T-helper 17 cell (primary cell): ENCODE measurements at regions not wholly inside any gene's neighbourhood (a gene's known extent, or its start where the extent isn't known, plus 50 kb on each side); places are given as distances from the start of the nearest gene placed in this dataset.

ENCODE experiments used
- ATAC-seq: fragments of 150-1000 bp; cut with Tn5 transposase; 2 replicates; pipeline ENCODE4 v1.10.0; 2021; ENCODE audit warnings: mild to moderate bottlenecking, moderate library complexity
- DNase-seq, 3 donors: peaks; one replicate each; pipeline versions ENCODE4 v3.0.0 to v3.0.0-alpha.2; 2020 to 2021
- H3K9me3 ChIP-seq: one replicate; pipeline ENCODE4 v1.7.0; 2013; ENCODE audit warnings: low read length, mild to moderate bottlenecking; ENCODE audit not compliant: control insufficient read depth, poor library complexity, severe bottlenecking
- H3K27ac Mint-ChIP-seq: one replicate; pipeline ENCODE4 v1.8.0; 2022; ENCODE audit warnings: mild to moderate bottlenecking, moderate library complexity, mixed read lengths
- H3K27me3 Mint-ChIP-seq: one replicate; pipeline ENCODE4 v1.8.0; 2022; ENCODE audit warnings: mixed read lengths
- H3K36me3 Mint-ChIP-seq: one replicate; pipeline ENCODE4 v1.8.0; 2022; ENCODE audit warnings: low read depth, mixed read lengths
- H3K4me1 Mint-ChIP-seq: one replicate; pipeline ENCODE4 v1.8.0; 2022; ENCODE audit warnings: mild to moderate bottlenecking, mixed read lengths
- H3K4me3 Mint-ChIP-seq: one replicate; pipeline ENCODE4 v1.8.0; 2022; ENCODE audit warnings: mild to moderate bottlenecking, moderate library complexity, mixed read lengths

- Mint-ChIP-seq H3K36me3 (no peaks in the 10 kb centered on the region), H3K27me3 (no peaks in the 10 kb centered on the region), H3K4me1 (peaks cover 39% of the 10 kb centered on the region), H3K27ac (peak overlapping the region; percentile 41), H3K4me3 (no peak overlapping the region)
- DNase-seq (no peak), ATAC-seq (no peak)
- H3K9me3 ChIP-seq, result peaks cover 3% of the 10 kb centered on the region
Observed at GRCh38 chr13:99027661-99028425, 50.0 kb upstream of the DOCK9 start.

DNA sequence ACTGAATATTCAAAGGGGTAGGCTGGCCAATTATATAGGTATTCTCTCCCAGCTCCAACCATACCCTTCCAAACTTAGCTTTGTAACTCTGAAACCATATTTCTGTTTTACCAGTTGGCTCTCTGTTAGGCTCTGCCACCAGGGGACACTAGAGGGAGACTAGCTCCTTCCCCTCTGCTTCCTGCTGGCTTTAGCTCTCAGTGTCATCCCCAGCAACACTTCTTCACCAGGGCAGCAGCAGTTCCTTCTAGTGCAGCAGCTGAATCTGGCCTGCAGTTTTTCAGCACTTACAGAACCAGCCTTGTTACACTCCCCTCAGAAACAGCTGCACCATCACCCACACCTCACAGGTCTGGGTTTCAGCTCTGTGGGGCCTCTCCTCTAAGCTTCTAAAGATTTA, 51.0 kb upstream of the DOCK9 start:
- ATAC-seq (peak; percentile 87), DNase-seq (peak in 1 of 3 donors; percentile 14)
- Mint-ChIP-seq H3K4me1 (peaks cover 38% of the 10 kb centered on the region), H3K36me3 (no peaks in the 10 kb centered on the region), H3K4me3 (no peak overlapping the region), H3K27me3 (no peaks in the 10 kb centered on the region), H3K27ac (peak overlapping the region; percentile 24)
- peaks cover 3% of the 10 kb centered on the region for H3K9me3 ChIP-seq

DNA sequence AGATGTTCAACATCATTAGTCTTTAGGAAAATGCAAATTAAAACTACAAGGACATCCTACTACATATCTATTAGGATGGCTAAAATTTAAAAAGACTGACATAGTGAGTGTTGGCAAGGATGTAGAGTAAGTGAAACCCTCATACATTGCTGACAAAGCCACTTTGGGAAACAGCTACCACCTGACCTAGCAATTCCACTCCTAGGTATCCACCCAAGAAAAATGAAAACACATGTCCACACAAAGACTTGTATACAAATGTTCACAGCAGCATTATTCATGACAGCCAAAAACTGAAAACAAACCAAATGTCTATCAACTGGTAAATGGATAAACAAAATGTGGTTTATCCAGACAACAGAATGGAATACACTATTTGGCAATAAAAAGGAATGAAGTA, 51.7 kb upstream of the DOCK9 start:
- no peak overlapping the region for H3K4me3 Mint-ChIP-seq
- no peaks in the 10 kb centered on the region for H3K27me3 Mint-ChIP-seq
- H3K36me3 Mint-ChIP-seq, result no peaks in the 10 kb centered on the region
- peaks cover 34% of the 10 kb centered on the region for H3K4me1 Mint-ChIP-seq
- DNase-seq, result no peak
- ATAC-seq, result no peak
- peaks cover 3% of the 10 kb centered on the region for H3K9me3 ChIP-seq
- H3K27ac Mint-ChIP-seq, result no peak overlapping the region

DNA sequence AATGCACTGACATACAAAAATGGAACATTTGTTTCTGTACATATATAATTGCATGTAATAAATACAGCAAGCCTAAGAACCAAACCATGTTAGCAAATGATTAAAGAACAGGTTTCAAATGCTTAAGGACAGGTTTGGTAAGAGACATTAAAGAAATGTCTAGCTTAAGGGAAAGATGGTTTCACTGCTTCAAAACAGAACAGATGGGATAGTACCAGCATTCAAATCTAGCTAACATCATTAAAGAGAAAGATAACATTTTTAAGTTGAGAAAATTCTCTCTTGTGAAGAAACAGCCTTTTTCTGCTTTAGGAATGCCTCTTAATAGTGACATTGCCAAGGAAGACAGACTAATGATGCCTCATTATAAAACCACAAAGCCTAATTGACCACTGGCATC, 52.5 kb upstream of the DOCK9 start:
- peaks cover 3% of the 10 kb centered on the region for H3K9me3 ChIP-seq
- peaks cover 29% of the 10 kb centered on the region for H3K4me1 Mint-ChIP-seq
- no peak overlapping the region for H3K27ac Mint-ChIP-seq
- no peaks in the 10 kb centered on the region for H3K27me3 Mint-ChIP-seq
- no peak overlapping the region for H3K4me3 Mint-ChIP-seq
- no peak for ATAC-seq
- H3K36me3 Mint-ChIP-seq, result no peaks in the 10 kb centered on the region
- no peak for DNase-seq

GRCh38 chr13:99031832-99032231, 54.0 kb upstream of the DOCK9 start:
- Mint-ChIP-seq H3K4me1 (peaks cover 26% of the 10 kb centered on the region), H3K4me3 (no peak overlapping the region), H3K36me3 (peaks cover 2% of the 10 kb centered on the region), H3K27me3 (no peaks in the 10 kb centered on the region), H3K27ac (no peak overlapping the region)
- peaks cover 3% of the 10 kb centered on the region for H3K9me3 ChIP-seq
- DNase-seq (no peak), ATAC-seq (no peak)

- no peak for ATAC-seq
- Mint-ChIP-seq H3K4me1 (peaks cover 23% of the 10 kb centered on the region), H3K27ac (peak overlapping the region; percentile 37), H3K4me3 (no peak overlapping the region), H3K36me3 (peaks cover 2% of the 10 kb centered on the region), H3K27me3 (no peaks in the 10 kb centered on the region)
- peaks cover 3% of the 10 kb centered on the region for H3K9me3 ChIP-seq
- DNase-seq, result no peak
Observed at GRCh38 chr13:99033814-99034213, 56.0 kb upstream of the DOCK9 start.

- no peaks in the 10 kb centered on the region for H3K9me3 ChIP-seq
- Mint-ChIP-seq H3K4me1 (peaks cover 23% of the 10 kb centered on the region), H3K4me3 (no peak overlapping the region), H3K27me3 (no peaks in the 10 kb centered on the region), H3K36me3 (peaks cover 2% of the 10 kb centered on the region), H3K27ac (peak overlapping the region; percentile 37)
- DNase-seq (no peak), ATAC-seq (no peak)
Observed at GRCh38 chr13:99034333-99035085, 56.6 kb upstream of the DOCK9 start.

GRCh38 chr13:99035715-99036114, 57.9 kb upstream of the DOCK9 start:
- H3K9me3 ChIP-seq, result no peaks in the 10 kb centered on the region
- peaks cover 19% of the 10 kb centered on the region for H3K4me1 Mint-ChIP-seq
- no peaks in the 10 kb centered on the region for H3K27me3 Mint-ChIP-seq
- H3K27ac Mint-ChIP-seq, result no peak overlapping the region
- H3K36me3 Mint-ChIP-seq, result peaks cover 2% of the 10 kb centered on the region
- no peak for ATAC-seq
- no peak overlapping the region for H3K4me3 Mint-ChIP-seq
- no peak for DNase-seq

DNA sequence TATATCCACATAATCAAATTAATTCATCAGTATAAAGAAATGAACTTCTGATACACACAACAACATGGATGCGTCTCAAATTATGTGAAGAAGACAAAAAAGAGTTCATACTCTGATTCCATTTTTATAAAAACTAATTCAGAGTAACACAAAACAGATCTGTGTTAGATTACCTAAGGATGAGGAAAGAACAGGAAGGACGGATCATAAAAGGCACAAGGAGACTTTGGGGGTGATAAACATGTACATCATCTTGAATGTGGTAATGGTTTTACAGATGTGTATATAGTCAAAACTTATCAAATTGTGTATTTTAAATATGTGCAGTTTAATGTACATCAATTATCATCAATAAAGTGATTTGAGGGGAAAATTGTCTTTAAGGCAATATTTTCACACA, 59.9 kb upstream of the DOCK9 start:
- Mint-ChIP-seq H3K36me3 (peaks cover 2% of the 10 kb centered on the region), H3K27me3 (no peaks in the 10 kb centered on the region), H3K27ac (no peak overlapping the region), H3K4me1 (peaks cover 31% of the 10 kb centered on the region), H3K4me3 (no peak overlapping the region)
- no peaks in the 10 kb centered on the region for H3K9me3 ChIP-seq
- no peak for DNase-seq
- no peak for ATAC-seq

GRCh38 chr13:99039718-99040280, 61.9 kb upstream of the DOCK9 start:
- no peak for ATAC-seq
- Mint-ChIP-seq H3K27me3 (no peaks in the 10 kb centered on the region), H3K36me3 (peaks cover 2% of the 10 kb centered on the region), H3K4me3 (no peak overlapping the region), H3K4me1 (peaks cover 41% of the 10 kb centered on the region), H3K27ac (peak overlapping the region; percentile 94)
- no peaks in the 10 kb centered on the region for H3K9me3 ChIP-seq
- DNase-seq, result no peak

GRCh38 chr13:99040536-99041131, 62.8 kb upstream of the DOCK9 start:
- H3K27ac Mint-ChIP-seq, result peak overlapping the region; percentile 94
- no peak for DNase-seq
- peaks cover 47% of the 10 kb centered on the region for H3K4me1 Mint-ChIP-seq
- H3K27me3 Mint-ChIP-seq, result no peaks in the 10 kb centered on the region
- H3K9me3 ChIP-seq, result no peaks in the 10 kb centered on the region
- H3K4me3 Mint-ChIP-seq, result no peak overlapping the region
- ATAC-seq, result no peak
- H3K36me3 Mint-ChIP-seq, result peaks cover 2% of the 10 kb centered on the region

GRCh38 chr13:99041337-99041736, 63.5 kb upstream of the DOCK9 start:
- no peaks in the 10 kb centered on the region for H3K9me3 ChIP-seq
- DNase-seq (no peak), ATAC-seq (no peak)
- peak overlapping the region; percentile 94 for H3K27ac Mint-ChIP-seq
- H3K4me3 Mint-ChIP-seq, result peak overlapping the region; percentile 31
- H3K27me3 Mint-ChIP-seq, result no peaks in the 10 kb centered on the region
- H3K36me3 Mint-ChIP-seq, result no peaks in the 10 kb centered on the region
- peaks cover 48% of the 10 kb centered on the region for H3K4me1 Mint-ChIP-seq

DNA sequence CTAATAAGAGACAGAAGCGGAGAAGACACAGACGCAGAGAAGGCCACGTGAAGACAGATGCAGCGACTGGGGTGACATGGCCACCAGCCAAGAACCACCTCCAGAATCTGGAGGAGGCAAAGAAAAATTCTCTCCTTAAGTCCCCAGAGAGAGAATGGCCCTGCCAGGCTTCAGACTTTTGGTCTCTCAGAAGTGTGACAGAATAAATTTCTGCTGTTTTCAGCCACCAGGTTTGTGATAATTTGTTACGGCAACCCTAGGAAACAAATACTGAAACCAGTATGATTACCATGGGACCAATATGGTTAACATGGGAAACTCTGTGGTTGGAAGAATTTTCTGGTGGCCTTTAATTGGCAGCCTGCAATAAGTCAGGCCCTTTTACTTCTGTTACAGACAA, 63.9 kb upstream of the DOCK9 start:
- no peak for ATAC-seq

More for the DNA sequence above, 63.9 kb upstream of the DOCK9 start:
- no peak for DNase-seq
- peak overlapping the region; percentile 94 for H3K27ac Mint-ChIP-seq
- H3K27me3 Mint-ChIP-seq, result no peaks in the 10 kb centered on the region
- no peaks in the 10 kb centered on the region for H3K36me3 Mint-ChIP-seq
- no peaks in the 10 kb centered on the region for H3K9me3 ChIP-seq
- peaks cover 53% of the 10 kb centered on the region for H3K4me1 Mint-ChIP-seq
- H3K4me3 Mint-ChIP-seq, result peak overlapping the region; percentile 31
